Caco-2 (cell line): ENCODE measurements at regions not wholly inside any gene's neighbourhood (a gene's known extent, or its start where the extent isn't known, plus 50 kb on each side); places are given as distances from the start of the nearest gene placed in this dataset.

Experiments
- BruUV-seq: library from RNA; stranded (reverse); fragments of 400-500 nt; replicated peaks from 2 replicates; lab custom pipeline; 2021; lab: Mats Ljungman, UMichigan
- CTCF ChIA-PET: fragments of 300-600 bp; sonication (Branson Sonifier 250); formaldehyde crosslinking; loops from one replicate; lab custom pipeline; 2022; ENCODE audit warnings: antibody characterized with exemption; lab: Charles Lee
- POLR2A ChIA-PET: fragments of 300-600 bp; sonication (Branson Sonifier 250); formaldehyde crosslinking; loops from one replicate; lab custom pipeline; 2022; ENCODE audit warnings: antibody characterized with exemption; lab: Charles Lee
- DNase-seq, 2 experiments: peaks; one replicate each; pipeline versions ENCODE4 v3.0.0 to v3.0.0-alpha.2; 2020 to 2022
- H3K27me3 ChIP-seq: replicated peaks from 2 replicates; pipeline ENCODE4 v1.6.0; 2011; ENCODE audit warnings: low read length; ENCODE audit not compliant: control insufficient read depth, insufficient read depth
- H3K36me3 ChIP-seq: 2 replicates; pipeline ENCODE4 v1.5.1; 2011; ENCODE audit warnings: low read length; ENCODE audit not compliant: control insufficient read depth, insufficient read depth
- H3K4me1 ChIP-seq: fragments of 250-450 bp; sonication (Bioruptor Pico); 2 replicates; pipeline ENCODE4 v1.5.1; 2020; ENCODE audit warnings: mild to moderate bottlenecking
- H3K4me3 ChIP-seq: 2 replicates; pipeline ENCODE4 v1.5.1; 2011; ENCODE audit warnings: low read depth, mild to moderate bottlenecking, control low read depth, low read length
- H3K9me3 ChIP-seq: fragments of 250-450 bp; sonication (Bioruptor Pico); 2 replicates; pipeline ENCODE4 v1.5.1; 2020; ENCODE audit warnings: mild to moderate bottlenecking, moderate library complexity
- H3K27ac Mint-ChIP-seq: one replicate; pipeline ENCODE4 v1.8.0; 2022; ENCODE audit warnings: mixed read lengths; ENCODE audit not compliant: unreplicated experiment
- H3K27me3 Mint-ChIP-seq: one replicate; pipeline ENCODE4 v1.8.0; 2022; ENCODE audit warnings: mixed read lengths; ENCODE audit not compliant: insufficient read depth, unreplicated experiment
- H3K36me3 Mint-ChIP-seq: one replicate; pipeline ENCODE4 v1.8.0; 2022; ENCODE audit warnings: mild to moderate bottlenecking, mixed read lengths; ENCODE audit not compliant: insufficient read depth, unreplicated experiment
- H3K4me1 Mint-ChIP-seq: one replicate; pipeline ENCODE4 v1.8.0; 2022; ENCODE audit warnings: low read depth, mixed read lengths; ENCODE audit not compliant: unreplicated experiment
- H3K4me3 Mint-ChIP-seq: one replicate; pipeline ENCODE4 v1.8.0; 2022; ENCODE audit warnings: mild to moderate bottlenecking, moderate library complexity, mixed read lengths; ENCODE audit not compliant: unreplicated experiment
- H3K9me3 Mint-ChIP-seq: one replicate; pipeline ENCODE4 v1.8.0; 2022; ENCODE audit warnings: mixed read lengths; ENCODE audit not compliant: unreplicated experiment
- intact Hi-C: fragments of 100-400 bp; cut with micrococcal nuclease; formaldehyde crosslinking; loops from one replicate; pipeline ENCODE4 v1.10.0; 2022; ENCODE audit not compliant: unreplicated experiment
- TF ChIP-seq, protein P1 (sequence below), 2 experiments: fragments of 200-600 bp in 1 of 2; IDR thresholded peaks; 1 replicate in 1 of 2; 2 replicates in 1 of 2; pipeline versions ENCODE4 v1.5.1 to v1.8.0; 2011 to 2022; ENCODE audit warnings: antibody characterized with exemption in 1 of 2, control low read depth in 1 of 2, inconsistent platforms in 1 of 2, low read depth in 1 of 2, low read length in 1 of 2, mild to moderate bottlenecking in 1 of 2, moderate library complexity in 1 of 2; ENCODE audit not compliant: insufficient read depth in 1 of 2, severe bottlenecking in 1 of 2, unreplicated experiment in 1 of 2

GRCh38 chr6:93917216-93917615 lies 497.9 kb upstream of the EPHA7 start:
- no peak for DNase-seq
- Histone ChIP-seq H3K27me3 (no peaks in the 10 kb centered on the region), H3K4me1 (no peaks in the 10 kb centered on the region), H3K36me3 (no peaks in the 10 kb centered on the region), H3K9me3 (no peaks in the 10 kb centered on the region), H3K4me3 (no peak overlapping the region)
- Mint-ChIP-seq H3K9me3 (no peaks in the 10 kb centered on the region), H3K4me3 (no peak overlapping the region), H3K27ac (no peak overlapping the region), H3K4me1 (no peaks in the 10 kb centered on the region), H3K36me3 (no peaks in the 10 kb centered on the region), H3K27me3 (no peaks in the 10 kb centered on the region)
- BruUV-seq, result no TSS peak
- ChIA-PET POLR2A (no interaction called here), CTCF (no interaction called here)
- TF ChIP-seq, protein P1, sequence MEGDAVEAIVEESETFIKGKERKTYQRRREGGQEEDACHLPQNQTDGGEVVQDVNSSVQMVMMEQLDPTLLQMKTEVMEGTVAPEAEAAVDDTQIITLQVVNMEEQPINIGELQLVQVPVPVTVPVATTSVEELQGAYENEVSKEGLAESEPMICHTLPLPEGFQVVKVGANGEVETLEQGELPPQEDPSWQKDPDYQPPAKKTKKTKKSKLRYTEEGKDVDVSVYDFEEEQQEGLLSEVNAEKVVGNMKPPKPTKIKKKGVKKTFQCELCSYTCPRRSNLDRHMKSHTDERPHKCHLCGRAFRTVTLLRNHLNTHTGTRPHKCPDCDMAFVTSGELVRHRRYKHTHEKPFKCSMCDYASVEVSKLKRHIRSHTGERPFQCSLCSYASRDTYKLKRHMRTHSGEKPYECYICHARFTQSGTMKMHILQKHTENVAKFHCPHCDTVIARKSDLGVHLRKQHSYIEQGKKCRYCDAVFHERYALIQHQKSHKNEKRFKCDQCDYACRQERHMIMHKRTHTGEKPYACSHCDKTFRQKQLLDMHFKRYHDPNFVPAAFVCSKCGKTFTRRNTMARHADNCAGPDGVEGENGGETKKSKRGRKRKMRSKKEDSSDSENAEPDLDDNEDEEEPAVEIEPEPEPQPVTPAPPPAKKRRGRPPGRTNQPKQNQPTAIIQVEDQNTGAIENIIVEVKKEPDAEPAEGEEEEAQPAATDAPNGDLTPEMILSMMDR (IDR thresholded peaks at IDR 0.05; ENCODE audit: insufficient read depth in 1 of 2, low read depth in 1 of 2, low read length in 1 of 2, severe bottlenecking in 1 of 2, unreplicated experiment in 1 of 2), result no peak
- intact Hi-C loops, result no loop called here

- H3K27me3 Mint-ChIP-seq, result no peaks in the 10 kb centered on the region
- H3K9me3 Mint-ChIP-seq, result no peaks in the 10 kb centered on the region
- ChIA-PET CTCF (no interaction called here), POLR2A (no interaction called here)
- no peak overlapping the region for H3K27ac Mint-ChIP-seq
- no peaks in the 10 kb centered on the region for H3K4me1 ChIP-seq
- no peak overlapping the region for H3K4me3 Mint-ChIP-seq
- H3K36me3 ChIP-seq, result no peaks in the 10 kb centered on the region
- H3K27me3 ChIP-seq, result no peaks in the 10 kb centered on the region
- TF ChIP-seq, protein P1 (IDR thresholded peaks at IDR 0.05; ENCODE audit: insufficient read depth in 1 of 2, low read depth in 1 of 2, low read length in 1 of 2, severe bottlenecking in 1 of 2, unreplicated experiment in 1 of 2), result no peak
- no peaks in the 10 kb centered on the region for H3K9me3 ChIP-seq
- no peak overlapping the region for H3K4me3 ChIP-seq
- BruUV-seq, result no TSS peak
- no peaks in the 10 kb centered on the region for H3K36me3 Mint-ChIP-seq
- DNase-seq, result no peak
- no peaks in the 10 kb centered on the region for H3K4me1 Mint-ChIP-seq
- intact Hi-C loops, result no loop called here
Measured at GRCh38 chr6:93916716-93917115, 497.4 kb upstream of the EPHA7 start.

DNA sequence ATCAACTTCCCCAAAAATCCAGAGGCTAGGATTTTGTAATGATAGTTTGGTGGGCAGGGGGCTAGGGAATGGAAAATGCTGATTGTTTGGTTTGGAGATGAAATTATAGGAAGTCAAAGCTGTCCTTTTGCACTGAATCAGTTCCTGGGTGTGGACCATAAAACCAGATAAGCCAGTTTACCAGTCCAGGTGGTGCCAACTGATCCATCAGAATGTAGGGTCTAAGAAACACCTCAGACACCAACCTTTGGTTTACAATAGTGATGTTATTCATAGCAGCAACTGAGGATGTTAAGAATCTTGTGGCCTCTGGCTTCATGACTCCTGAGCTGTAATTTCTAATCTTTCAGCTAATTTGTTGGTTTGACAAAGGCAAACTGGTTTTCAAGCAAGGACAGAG lies 496.6 kb upstream of the EPHA7 start:
- Histone ChIP-seq H3K36me3 (no peaks in the 10 kb centered on the region), H3K9me3 (no peaks in the 10 kb centered on the region), H3K4me1 (no peaks in the 10 kb centered on the region), H3K4me3 (no peak overlapping the region), H3K27me3 (no peaks in the 10 kb centered on the region)
- H3K27ac Mint-ChIP-seq, result no peak overlapping the region
- ChIA-PET CTCF (no interaction called here), POLR2A (no interaction called here)
- no peak for DNase-seq
- no peaks in the 10 kb centered on the region for H3K9me3 Mint-ChIP-seq
- no TSS peak for BruUV-seq
- no peaks in the 10 kb centered on the region for H3K4me1 Mint-ChIP-seq
- H3K4me3 Mint-ChIP-seq, result no peak overlapping the region
- TF ChIP-seq, protein P1 (IDR thresholded peaks at IDR 0.05; ENCODE audit: insufficient read depth in 1 of 2, low read depth in 1 of 2, low read length in 1 of 2, severe bottlenecking in 1 of 2, unreplicated experiment in 1 of 2), result no peak
- H3K36me3 Mint-ChIP-seq, result no peaks in the 10 kb centered on the region
- no peaks in the 10 kb centered on the region for H3K27me3 Mint-ChIP-seq
- intact Hi-C loops, result no loop called here
